HG03175 (cell line): ENCODE measurements at regions not wholly inside any gene's neighbourhood (a gene's known extent, or its start where the extent isn't known, plus 50 kb on each side); places are given as distances from the start of the nearest gene placed in this dataset.
A peak's percentile ranks its signal among the peaks of the same experiment; 100 is the strongest.

Source experiments
- ATAC-seq: cut with Tn5 transposase; IDR thresholded peaks from one replicate; pipeline ENCODE4 v1.9.1; 2021; ENCODE audit warnings: mild to moderate bottlenecking, moderate library complexity; ENCODE audit not compliant: unreplicated experiment

DNA sequence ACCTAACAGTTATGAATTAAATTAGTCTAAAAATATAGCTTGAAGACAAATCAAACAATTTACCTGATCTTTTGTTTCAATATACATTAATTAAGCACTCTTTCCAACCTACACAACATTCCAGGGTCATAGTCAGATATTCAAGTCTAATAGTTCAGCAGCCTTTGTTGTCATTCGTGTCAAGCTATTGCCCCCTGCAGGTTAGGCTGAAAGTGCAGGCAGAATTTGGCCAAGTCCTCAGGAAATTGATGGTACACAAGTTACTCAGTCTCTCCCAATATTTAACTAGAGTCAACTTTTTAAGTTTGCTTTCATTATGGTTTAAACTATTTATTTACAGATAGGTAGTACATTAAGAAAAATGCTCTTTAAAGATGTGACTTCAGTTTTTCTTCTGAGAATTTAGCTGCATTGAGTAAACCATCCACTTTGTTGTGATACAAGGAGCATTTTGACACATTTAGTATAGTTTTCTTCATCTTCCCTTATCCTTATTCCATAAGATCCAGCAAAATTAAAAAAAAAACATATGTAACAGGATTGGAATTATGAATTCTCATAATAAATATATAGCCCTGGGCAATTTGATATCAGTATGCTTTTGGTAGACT is 130.3 kb upstream of the DPYD start:
- peak; percentile 40 for ATAC-seq

- no peak for ATAC-seq
Observed at GRCh38 chr1:98049370-98050135, 128.7 kb upstream of the DPYD start.

GRCh38 chr1:98048751-98049325 is 128.0 kb upstream of the DPYD start:
- ATAC-seq = no peak

DNA sequence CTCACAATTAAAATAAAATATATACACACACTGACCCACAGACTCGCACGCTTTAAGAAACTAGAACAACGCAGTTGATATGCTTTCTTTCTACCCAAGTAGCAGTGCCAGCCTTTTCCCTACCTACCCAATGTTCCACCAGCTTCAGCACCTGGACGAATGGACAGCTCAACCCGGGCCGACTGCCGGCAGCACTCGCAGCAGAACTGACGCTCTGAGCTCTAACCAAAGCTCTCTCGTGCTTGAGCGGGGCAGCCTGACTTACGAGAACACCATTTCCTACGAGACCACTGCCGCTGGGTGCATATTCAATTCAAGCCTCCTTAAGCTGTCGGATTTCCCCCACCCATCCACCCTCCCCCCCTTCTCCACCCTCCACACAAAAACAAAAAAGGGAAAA is 127.4 kb upstream of the DPYD start:
- ATAC-seq = no peak

DNA sequence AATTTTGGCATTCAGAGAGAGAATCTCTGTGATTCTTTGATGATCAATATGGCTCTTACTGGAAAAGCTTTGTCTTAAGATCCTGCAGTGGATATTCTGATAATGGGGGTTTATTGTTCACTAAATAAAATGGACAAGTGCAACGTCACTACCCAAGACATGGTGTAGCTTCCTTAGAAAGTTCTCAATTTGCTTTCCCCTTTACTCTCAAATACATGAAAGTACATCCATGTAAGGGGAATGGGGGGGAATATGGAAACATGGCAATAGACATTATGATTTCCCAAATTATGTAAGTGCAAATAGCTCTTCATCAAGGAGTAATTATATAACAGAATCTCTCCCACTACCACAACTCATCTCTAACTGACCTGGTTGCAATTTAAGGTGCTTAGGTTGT is 126.3 kb upstream of the DPYD start:
- ATAC-seq = no peak

DNA sequence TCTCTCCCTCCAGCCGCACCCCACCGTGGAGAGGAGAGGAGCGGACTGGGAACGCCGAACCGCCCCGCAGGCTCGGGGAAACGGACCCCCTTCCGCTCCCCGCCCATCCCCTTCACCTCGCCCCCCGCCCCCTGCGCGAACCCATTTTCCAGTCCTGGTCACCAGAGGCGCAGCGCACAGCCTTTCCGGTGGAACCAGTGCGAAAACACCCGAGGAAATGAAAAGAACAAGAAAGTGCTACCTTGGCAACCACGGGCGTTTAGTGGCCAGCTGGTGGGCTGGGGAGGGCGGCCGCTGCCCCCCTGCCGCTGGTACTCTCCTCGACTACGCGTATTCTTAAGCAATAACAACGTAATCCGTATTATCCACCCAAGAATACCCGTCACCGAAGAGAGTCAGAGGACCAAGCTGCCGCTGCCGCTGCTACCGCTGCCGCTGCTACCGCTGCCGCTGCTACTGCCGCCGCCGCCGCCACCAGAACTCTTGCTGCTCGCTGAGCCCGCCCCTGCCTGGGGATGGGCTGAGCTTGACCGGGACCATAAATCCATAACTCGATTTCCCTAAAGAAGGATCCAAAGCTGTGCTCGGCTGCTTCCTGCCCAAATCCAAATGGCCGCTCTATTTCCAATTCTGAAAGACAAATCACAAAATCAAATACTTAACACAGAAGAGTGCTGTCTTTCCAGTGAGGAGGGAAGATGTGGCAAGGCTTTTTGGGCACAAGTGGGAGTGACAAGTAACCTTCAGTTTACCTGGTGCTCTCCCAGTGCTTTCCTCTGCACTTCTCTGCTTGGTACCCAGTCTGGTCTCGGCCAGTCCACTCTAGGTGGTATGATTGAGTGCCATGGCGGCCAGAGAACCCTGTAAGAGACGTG is 125.2 kb upstream of the DPYD start:
- no peak for ATAC-seq

DNA sequence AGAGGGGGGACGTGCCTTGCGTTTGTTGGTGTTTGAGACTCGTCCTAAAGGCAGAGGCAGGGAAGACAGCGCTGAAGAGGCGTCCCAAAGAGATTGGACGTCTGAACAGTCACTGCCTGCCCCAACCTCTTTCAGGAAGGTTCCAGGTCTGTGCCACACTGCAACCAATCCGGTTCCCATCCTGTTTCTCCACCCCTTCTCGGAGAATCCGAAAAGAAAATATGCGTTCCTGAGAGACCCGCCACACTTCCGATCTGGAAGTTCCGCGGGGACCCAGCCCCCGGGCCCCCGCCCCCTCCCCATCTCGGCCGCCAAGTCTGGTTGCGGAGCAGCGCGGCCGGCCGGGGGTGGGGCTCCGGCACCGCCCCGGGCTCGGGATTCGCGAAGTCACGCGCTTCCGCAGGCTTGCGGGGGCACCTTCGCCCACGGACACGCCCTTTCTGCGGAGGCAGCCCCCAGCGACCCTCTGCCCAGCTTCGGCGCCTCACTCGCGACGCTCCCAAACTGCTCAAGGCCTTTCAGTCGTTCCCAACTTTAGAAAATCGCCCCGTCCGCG is 124.5 kb upstream of the DPYD start:
- ATAC-seq = no peak

DNA sequence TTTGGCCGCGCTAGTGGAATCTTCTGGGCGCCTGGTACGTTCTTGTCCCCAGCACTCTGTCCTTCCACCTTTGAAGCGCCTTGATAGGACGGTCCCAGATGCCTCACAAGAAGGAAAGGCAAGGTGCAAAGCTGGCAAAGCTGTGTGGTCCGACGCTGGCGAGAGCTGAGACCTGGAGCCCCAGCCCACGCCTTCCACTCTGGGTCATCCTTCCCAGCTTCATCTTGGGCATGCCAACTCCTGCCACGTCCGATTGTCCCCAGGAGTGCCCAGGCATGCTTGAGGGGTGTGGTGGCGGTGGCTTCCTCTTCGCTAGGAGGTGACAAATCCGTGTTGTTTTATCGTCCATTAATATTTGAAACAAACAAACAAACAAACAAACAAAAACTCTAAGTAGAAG is 123.9 kb upstream of the DPYD start:
- no peak for ATAC-seq

DNA sequence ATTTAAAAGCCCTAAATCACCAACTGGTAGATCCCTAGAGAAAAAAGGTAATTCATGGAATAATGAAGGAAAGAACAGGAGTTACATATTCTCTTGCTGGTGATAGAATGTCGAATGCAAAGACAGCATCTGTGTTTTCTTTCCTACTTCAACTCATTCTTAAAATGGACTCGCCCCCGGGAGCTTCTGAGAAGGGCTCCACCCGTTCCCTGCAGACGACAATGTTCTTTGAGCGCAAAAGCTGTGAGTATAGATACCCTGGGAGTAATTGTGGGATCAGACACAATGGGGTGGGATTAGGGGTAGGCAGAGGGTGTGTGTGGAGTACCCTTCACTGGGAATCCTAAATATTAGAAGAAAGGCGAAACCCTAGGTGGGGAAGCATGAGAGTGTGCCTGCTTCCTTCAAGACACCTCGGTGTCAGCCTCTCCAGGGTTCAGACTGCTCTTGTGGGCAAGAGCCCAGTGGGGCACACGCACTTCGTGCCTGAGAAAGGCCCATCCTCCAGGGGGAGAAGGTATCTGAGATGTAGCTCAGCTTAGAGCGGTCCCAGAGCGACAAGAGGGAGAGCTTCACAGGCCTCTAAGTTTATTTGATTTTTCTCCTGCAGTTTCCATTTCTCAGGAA is 123.3 kb upstream of the DPYD start:
- no peak for ATAC-seq

DNA sequence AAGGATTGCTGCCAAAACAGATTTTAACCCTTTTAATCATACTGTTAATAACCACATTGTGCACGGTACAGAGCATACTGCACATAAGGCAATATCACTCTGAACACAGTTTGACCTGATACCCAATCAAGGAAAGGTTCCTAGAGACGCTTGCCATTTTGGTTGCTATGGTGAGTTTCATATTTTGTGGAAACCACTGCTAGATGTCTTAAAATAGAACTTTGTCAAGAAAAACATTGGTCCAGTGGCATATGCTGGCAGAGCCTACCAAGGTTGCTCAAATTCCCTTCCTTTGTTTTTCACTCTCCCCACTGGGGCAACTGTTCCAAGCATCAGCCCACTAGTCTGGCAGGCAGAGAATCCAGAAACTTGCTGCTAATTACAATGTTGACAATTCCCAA is 114.8 kb upstream of the DPYD start:
- no peak for ATAC-seq

DNA sequence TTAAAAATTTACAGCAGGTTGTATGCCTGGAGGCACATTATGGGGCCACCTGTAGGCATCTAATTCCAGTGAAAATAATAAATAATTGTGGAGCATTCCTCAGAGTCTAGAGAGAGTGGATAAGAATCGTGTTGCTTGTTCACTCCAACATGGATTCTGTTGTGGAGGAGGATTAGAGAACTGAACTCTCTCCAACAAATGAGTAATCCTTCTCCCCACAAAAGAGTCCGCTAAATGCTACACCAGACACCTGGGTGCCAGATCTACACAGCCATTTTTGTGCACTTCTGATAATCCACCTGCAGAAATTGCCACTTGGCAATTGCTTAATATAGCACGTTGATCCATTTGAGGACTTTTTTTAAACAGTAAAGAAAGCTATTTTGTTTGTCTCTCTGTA is 113.7 kb upstream of the DPYD start:
- ATAC-seq = no peak

DNA sequence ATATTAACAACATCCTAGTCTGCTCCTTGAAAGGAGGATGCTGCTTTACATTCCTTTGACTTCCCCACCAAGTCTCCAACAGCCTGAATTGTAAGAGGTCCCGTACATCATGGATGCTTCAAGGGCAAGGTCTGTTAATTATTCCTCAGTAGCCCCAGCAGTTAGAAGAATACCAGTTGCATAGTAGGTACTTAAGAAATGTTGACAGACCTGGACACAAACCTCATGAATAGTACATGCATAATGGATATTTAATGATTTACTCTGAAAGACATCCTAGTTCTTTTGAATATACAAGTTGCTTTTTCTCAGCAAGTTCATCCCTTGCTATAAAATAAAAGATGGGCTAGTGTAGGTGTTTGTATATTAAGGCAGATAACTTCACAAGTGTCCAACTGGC is 112.1 kb upstream of the DPYD start:
- ATAC-seq = no peak

GRCh38 chr1:98030976-98031375 is 110.1 kb upstream of the DPYD start:
- ATAC-seq = no peak

GRCh38 chr1:98030483-98030882 is 109.6 kb upstream of the DPYD start:
- ATAC-seq = no peak

- ATAC-seq = no peak
Observed at GRCh38 chr1:98028800-98029199, 108.0 kb upstream of the DPYD start.

GRCh38 chr1:98027103-98027705 is 106.4 kb upstream of the DPYD start:
- ATAC-seq = no peak

DNA sequence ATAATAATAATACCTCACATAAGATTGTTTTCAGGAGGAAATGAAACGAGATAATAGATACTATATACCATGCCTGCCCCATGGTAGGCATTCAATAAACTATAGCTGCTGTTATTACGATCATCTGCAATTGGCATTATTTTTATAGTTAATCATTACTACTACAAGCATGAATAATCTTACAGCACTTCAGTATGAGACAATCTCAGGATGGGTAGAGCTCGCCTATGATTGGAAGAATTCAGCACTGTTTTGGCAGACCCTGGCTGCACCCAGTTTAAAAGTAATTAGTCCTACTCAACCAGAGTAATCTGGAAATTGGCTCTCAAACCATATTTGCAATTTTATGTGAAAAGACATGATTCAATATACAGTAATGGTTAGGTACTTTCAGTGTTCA is 105.0 kb upstream of the DPYD start:
- ATAC-seq = no peak

DNA sequence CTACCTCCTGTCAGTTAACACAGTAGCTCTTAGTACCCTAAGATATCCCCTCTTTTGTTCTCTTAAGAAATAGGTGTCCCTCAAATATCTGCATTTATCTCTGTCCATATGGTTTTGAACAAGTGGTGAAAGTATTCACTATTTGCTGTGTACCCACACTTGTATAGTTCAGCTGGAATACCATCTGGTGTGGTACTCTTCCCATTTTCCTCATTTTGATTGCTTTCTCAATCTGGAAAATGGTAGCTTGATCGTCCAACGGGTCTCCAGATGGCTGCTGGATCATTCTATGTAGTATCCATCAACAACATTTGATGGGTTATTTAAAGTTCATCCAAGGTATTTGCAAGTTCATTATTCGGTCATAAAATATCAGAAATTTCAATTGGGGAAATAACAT is 100.3 kb upstream of the DPYD start:
- no peak for ATAC-seq

- no peak for ATAC-seq
Observed at GRCh38 chr1:98019747-98020146, 98.9 kb upstream of the DPYD start.

GRCh38 chr1:98018074-98018473 is 97.2 kb upstream of the DPYD start:
- ATAC-seq = no peak
